HCT116 (cell line): ENCODE measurements at regions not wholly inside any gene's neighbourhood (a gene's known extent, or its start where the extent isn't known, plus 50 kb on each side); places are given as distances from the start of the nearest gene placed in this dataset.

Experiments used
- ATAC-seq: fragments of 200-7000 bp; cut with Tn5 transposase; 2 replicates; pipeline ENCODE4 v1.9.1; 2020; ENCODE audit warnings: mild to moderate bottlenecking, moderate library complexity
- BruUV-seq: library from RNA; stranded (reverse); fragments of 400-500 nt; replicated peaks from 2 replicates; lab custom pipeline; 2021; lab: Mats Ljungman, UMichigan
- CTCF ChIA-PET: fragments of 300-600 bp; sonication (Branson Sonifier 250); formaldehyde crosslinking; loops from one replicate; lab custom pipeline; 2021; ENCODE audit warnings: antibody characterized with exemption; lab: Charles Lee
- POLR2A ChIA-PET: fragments of 300-600, 350-600 bp; sonication (Branson Sonifier 250); formaldehyde crosslinking; loops from one replicate; lab custom pipeline; 2021; ENCODE audit warnings: antibody characterized with exemption; lab: Charles Lee
- RAD21 ChIA-PET, 2 experiments: fragments of 300-600 bp; sonication (Branson Sonifier 250); formaldehyde crosslinking; loops; one replicate each; lab custom pipeline; 2023; ENCODE audit warnings: low total read pairs in 2 of 2; ENCODE audit not compliant: uncharacterized antibody in 2 of 2, unreplicated experiment in 2 of 2, low non-redundant PET in 1 of 2; lab: Charles Lee
- DNase-seq: peaks from one replicate; pipeline ENCODE4 v3.0.0-alpha.2; 2010; ENCODE audit warnings: low read depth, low spot score
- H2AFZ ChIP-seq: fragments of 200-600 bp; shearing (Covaris generic), sonication (generic); 2 replicates; pipeline ENCODE4 v1.6.1; 2017; ENCODE audit warnings: low read depth, mixed run types, mixed read lengths, antibody characterized with exemption, low read length; ENCODE audit not compliant: poor library complexity, severe bottlenecking
- H3K27ac ChIP-seq: 2 replicates; pipeline ENCODE4 v1.5.1; 2012; ENCODE audit warnings: low read depth, low read length
- H3K27me3 ChIP-seq: fragments of 200-600 bp; sonication (generic); 2 replicates; pipeline ENCODE4 v1.6.1; 2016; ENCODE audit warnings: mixed run types, low read length, mixed read lengths; ENCODE audit not compliant: insufficient read depth
- H3K36me3 ChIP-seq, 2 experiments: fragments of 200-500 bp in 1 of 2; fragments of 200-600 bp in 1 of 2; sonication (Bioruptor generic) in 1 of 2; sonication (generic) in 1 of 2; 2 replicates each; pipeline versions ENCODE4 v1.5.1 to v1.6.1; 2014 to 2016; ENCODE audit warnings: low read length in 2 of 2, inconsistent platforms in 1 of 2, mixed read lengths in 1 of 2, mixed run types in 1 of 2; ENCODE audit not compliant: insufficient read depth in 2 of 2, control insufficient read depth in 1 of 2
- H3K4me1 ChIP-seq, 2 experiments: fragments of 200-600 bp in 1 of 2; sonication (generic) in 1 of 2; 2 replicates each; pipeline versions ENCODE4 v1.5.1 to v1.6.1; 2012 to 2017; ENCODE audit warnings: low read length in 2 of 2, inconsistent platforms in 1 of 2, mild to moderate bottlenecking in 1 of 2, mixed read lengths in 1 of 2, mixed run types in 1 of 2, moderate library complexity in 1 of 2; ENCODE audit not compliant: insufficient read depth in 2 of 2, control insufficient read depth in 1 of 2
- H3K4me2 ChIP-seq: fragments of 200-600 bp; sonication (generic); 2 replicates; pipeline ENCODE4 v1.6.1; 2017; ENCODE audit warnings: mixed run types, low read length, mixed read lengths
- H3K4me3 ChIP-seq, 2 experiments: fragments of 200-600 bp in 1 of 2; sonication (generic) in 1 of 2; replicated peaks in 1 of 2; 2 replicates each; pipeline ENCODE4 v1.5.1; 2011 to 2016; ENCODE audit warnings: low read length in 2 of 2, control low read depth in 1 of 2, low read depth in 1 of 2, mild to moderate bottlenecking in 1 of 2, mixed read lengths in 1 of 2, mixed run types in 1 of 2
- H3K79me2 ChIP-seq: fragments of 200-600 bp; sonication (generic); 2 replicates; pipeline ENCODE4 v1.6.1; 2017; ENCODE audit warnings: mild to moderate bottlenecking, mixed run types, low read length, moderate library complexity, mixed read lengths; ENCODE audit not compliant: insufficient read depth
- H3K9ac ChIP-seq: fragments of 200-600 bp; sonication (generic); 2 replicates; pipeline ENCODE4 v1.6.1; 2016; ENCODE audit warnings: low read length, mixed read lengths
- H3K9me2 ChIP-seq: fragments of 200-600 bp; sonication (generic), shearing (Covaris generic); 2 replicates; pipeline ENCODE4 v1.6.1; 2017; ENCODE audit warnings: mixed run types, mild to moderate bottlenecking, moderate library complexity; ENCODE audit not compliant: insufficient read depth
- H3K9me3 ChIP-seq, 2 experiments: fragments of 200-500 bp in 1 of 2; fragments of 200-600 bp in 1 of 2; sonication (Bioruptor generic) in 1 of 2; sonication (generic) in 1 of 2; 2 replicates each; pipeline ENCODE4 v1.6.1; 2014 to 2017; ENCODE audit warnings: low read length in 2 of 2, mixed read lengths in 2 of 2, inconsistent platforms in 1 of 2, low read depth in 1 of 2, mild to moderate bottlenecking in 1 of 2, mixed run types in 1 of 2, moderate library complexity in 1 of 2; ENCODE audit not compliant: control insufficient read depth in 1 of 2, insufficient read depth in 1 of 2
- H4K20me1 ChIP-seq: fragments of 200-600 bp; sonication (generic), shearing (Covaris generic); 2 replicates; pipeline ENCODE4 v1.6.1; 2017; ENCODE audit warnings: mixed run types, mild to moderate bottlenecking, moderate library complexity; ENCODE audit not compliant: insufficient read depth
- CBX3 ChIP-seq: IDR thresholded peaks from 2 replicates; pipeline ENCODE4 v1.6.1; 2012; ENCODE audit warnings: low read depth
- ELF1 ChIP-seq: IDR thresholded peaks from 2 replicates; pipeline ENCODE4 v1.6.1; 2012; ENCODE audit warnings: low read depth, borderline replicate concordance
- EZH2 ChIP-seq: fragments of 200-600 bp; sonication (generic); IDR thresholded peaks from 2 replicates; pipeline ENCODE4 v1.6.1; 2017; ENCODE audit warnings: antibody characterized with exemption, mixed run types
- JUND ChIP-seq: IDR thresholded peaks from 2 replicates; pipeline ENCODE4 v1.6.1; 2012
- SP1 ChIP-seq: IDR thresholded peaks from 2 replicates; pipeline ENCODE4 v1.6.1; 2012; ENCODE audit warnings: low read depth
- SRF ChIP-seq: IDR thresholded peaks from 2 replicates; pipeline ENCODE4 v1.6.1; 2012; ENCODE audit warnings: low read depth
- TCF7L2 ChIP-seq: IDR thresholded peaks from 2 replicates; pipeline ENCODE4 v1.7.0; 2011; ENCODE audit warnings: borderline replicate concordance, inconsistent platforms; ENCODE audit not compliant: insufficient read depth, insufficient read length; ENCODE audit errors: extremely low read depth
- intact Hi-C: fragments of 100-400 bp; cut with micrococcal nuclease; formaldehyde crosslinking; loops from 2 replicates; pipeline ENCODE4 v1.10.0; 2022
- TF ChIP-seq, protein P1 (sequence below): IDR thresholded peaks from 2 replicates; pipeline ENCODE4 v1.6.1; 2011; ENCODE audit warnings: mild to moderate bottlenecking, low read length, moderate library complexity; ENCODE audit not compliant: insufficient replicate concordance; ENCODE audit errors: extremely low read depth
- TF ChIP-seq, protein P2 (sequence below), 3 experiments: fragments of 200-600 bp in 1 of 3; sonication (generic) in 1 of 3; IDR thresholded peaks in 2 of 3; conservative IDR thresholded peaks in 1 of 3; 2 replicates each; pipeline ENCODE4 v1.5.1; 2012 to 2017; ENCODE audit warnings: low read depth in 2 of 3, low read length in 2 of 3, antibody characterized with exemption in 1 of 3, borderline replicate concordance in 1 of 3, control low read depth in 1 of 3, mild to moderate bottlenecking in 1 of 3, mixed read lengths in 1 of 3, mixed run types in 1 of 3, moderate library complexity in 1 of 3; ENCODE audit not compliant: insufficient read depth in 1 of 3
- TF ChIP-seq, protein P3 (sequence below): IDR thresholded peaks from 2 replicates; pipeline ENCODE4 v1.6.1; 2012

DNA sequence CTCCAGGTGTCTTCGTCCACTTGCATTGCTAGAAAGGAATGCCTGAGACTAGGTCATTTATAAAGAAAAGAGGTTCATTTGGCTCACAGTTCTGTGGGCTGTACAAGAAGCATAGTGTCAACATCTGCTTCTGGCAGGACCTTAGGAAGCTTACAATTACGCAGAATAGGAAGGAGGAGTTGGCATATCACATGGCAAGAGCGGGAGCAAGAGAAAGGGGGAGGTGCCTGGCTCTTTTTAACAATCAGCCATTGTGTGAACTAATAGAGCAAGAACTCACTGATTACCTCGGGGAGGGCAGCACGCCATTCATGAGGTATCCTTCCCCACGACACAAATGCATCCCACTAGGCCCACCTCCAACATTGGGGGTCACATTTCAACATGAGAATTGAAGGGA lies 134.4 kb upstream of the EFNA5 start:
- ATAC-seq: no peak
- no peak overlapping the region for H3K4me3 ChIP-seq
- ChIA-PET POLR2A (no interaction called here), CTCF (no interaction called here), RAD21 (no interaction called here)
- TF ChIP-seq, protein P1, sequence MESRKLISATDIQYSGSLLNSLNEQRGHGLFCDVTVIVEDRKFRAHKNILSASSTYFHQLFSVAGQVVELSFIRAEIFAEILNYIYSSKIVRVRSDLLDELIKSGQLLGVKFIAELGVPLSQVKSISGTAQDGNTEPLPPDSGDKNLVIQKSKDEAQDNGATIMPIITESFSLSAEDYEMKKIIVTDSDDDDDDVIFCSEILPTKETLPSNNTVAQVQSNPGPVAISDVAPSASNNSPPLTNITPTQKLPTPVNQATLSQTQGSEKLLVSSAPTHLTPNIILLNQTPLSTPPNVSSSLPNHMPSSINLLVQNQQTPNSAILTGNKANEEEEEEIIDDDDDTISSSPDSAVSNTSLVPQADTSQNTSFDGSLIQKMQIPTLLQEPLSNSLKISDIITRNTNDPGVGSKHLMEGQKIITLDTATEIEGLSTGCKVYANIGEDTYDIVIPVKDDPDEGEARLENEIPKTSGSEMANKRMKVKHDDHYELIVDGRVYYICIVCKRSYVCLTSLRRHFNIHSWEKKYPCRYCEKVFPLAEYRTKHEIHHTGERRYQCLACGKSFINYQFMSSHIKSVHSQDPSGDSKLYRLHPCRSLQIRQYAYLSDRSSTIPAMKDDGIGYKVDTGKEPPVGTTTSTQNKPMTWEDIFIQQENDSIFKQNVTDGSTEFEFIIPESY: no peak
- no peak for TF ChIP-seq CBX3
- TF ChIP-seq ELF1: no peak
- no peak for TF ChIP-seq JUND
- TF ChIP-seq TCF7L2: no peak
- TF ChIP-seq SRF: no peak
- TF ChIP-seq, protein P2, sequence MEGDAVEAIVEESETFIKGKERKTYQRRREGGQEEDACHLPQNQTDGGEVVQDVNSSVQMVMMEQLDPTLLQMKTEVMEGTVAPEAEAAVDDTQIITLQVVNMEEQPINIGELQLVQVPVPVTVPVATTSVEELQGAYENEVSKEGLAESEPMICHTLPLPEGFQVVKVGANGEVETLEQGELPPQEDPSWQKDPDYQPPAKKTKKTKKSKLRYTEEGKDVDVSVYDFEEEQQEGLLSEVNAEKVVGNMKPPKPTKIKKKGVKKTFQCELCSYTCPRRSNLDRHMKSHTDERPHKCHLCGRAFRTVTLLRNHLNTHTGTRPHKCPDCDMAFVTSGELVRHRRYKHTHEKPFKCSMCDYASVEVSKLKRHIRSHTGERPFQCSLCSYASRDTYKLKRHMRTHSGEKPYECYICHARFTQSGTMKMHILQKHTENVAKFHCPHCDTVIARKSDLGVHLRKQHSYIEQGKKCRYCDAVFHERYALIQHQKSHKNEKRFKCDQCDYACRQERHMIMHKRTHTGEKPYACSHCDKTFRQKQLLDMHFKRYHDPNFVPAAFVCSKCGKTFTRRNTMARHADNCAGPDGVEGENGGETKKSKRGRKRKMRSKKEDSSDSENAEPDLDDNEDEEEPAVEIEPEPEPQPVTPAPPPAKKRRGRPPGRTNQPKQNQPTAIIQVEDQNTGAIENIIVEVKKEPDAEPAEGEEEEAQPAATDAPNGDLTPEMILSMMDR (IDR thresholded peaks at IDR 0.05 in 2 of 3, conservative IDR thresholded peaks at IDR 0.05 in 1 of 3; ENCODE audit: borderline replicate concordance in 1 of 3, insufficient read depth in 1 of 3, low read depth in 2 of 3, low read length in 2 of 3): no peak
- no peak for TF ChIP-seq SP1
- TF ChIP-seq, protein P3, sequence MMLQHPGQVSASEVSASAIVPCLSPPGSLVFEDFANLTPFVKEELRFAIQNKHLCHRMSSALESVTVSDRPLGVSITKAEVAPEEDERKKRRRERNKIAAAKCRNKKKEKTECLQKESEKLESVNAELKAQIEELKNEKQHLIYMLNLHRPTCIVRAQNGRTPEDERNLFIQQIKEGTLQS: no peak
- TF ChIP-seq EZH2: no peak
- no peaks in the 10 kb centered on the region for H3K79me2 ChIP-seq
- H3K27ac ChIP-seq: no peak overlapping the region
- no peaks in the 10 kb centered on the region for H3K9me3 ChIP-seq
- H4K20me1 ChIP-seq: no peaks in the 10 kb centered on the region
- no TSS peak for BruUV-seq
- no peak overlapping the region for H3K4me2 ChIP-seq
- no peak for DNase-seq
- peaks cover 8 to 18% of the 10 kb centered on the region in 2 experiments; a peak in 3 of 4 replicates for H3K4me1 ChIP-seq
- H2AFZ ChIP-seq: no peak overlapping the region
- H3K27me3 ChIP-seq: no peaks in the 10 kb centered on the region
- H3K9me2 ChIP-seq: no peaks in the 10 kb centered on the region
- intact Hi-C loops: no loop called here
- H3K9ac ChIP-seq: no peak overlapping the region
- H3K36me3 ChIP-seq: no peaks in the 10 kb centered on the region
